ENCODE measurements at regions not wholly inside any gene's neighbourhood (a gene's known extent, or its start where the extent isn't known, plus 50 kb on each side); places are given as distances from the start of the nearest gene placed in this dataset.

GRCh38 chr1:182292193-182292741 is 99.3 kb downstream of the GLUL start:
- no peak for DNase-seq

DNA sequence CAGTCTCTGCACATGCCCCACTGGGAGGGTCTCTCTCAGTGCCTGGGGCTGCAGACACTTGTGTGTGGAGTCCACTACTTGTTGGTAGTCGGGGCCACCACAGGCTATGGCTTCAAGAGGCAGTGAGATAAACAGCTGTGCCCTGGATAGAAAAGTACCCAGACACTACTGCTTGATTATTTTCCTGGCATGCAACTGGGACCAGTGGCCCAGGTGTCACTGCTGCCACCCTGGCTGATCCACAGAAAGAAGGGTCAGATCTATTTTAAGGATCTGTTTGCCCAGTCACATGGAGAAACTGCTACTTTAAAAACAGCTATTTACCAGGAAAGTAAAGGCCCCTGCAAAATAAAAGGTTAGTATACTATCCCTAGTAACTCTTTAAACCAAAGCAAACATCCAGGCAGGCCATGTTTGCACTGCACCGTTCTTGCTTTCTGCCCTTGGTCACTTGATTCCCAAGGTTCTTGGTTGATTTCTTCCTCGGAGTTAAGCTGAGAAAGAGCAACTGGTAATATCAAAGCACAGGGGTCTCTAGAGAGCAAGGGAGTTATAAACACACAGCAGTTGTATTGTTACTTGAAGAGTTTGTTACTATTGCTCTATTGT is 99.9 kb downstream of the GLUL start:
- DNase-seq, result no peak

DNA sequence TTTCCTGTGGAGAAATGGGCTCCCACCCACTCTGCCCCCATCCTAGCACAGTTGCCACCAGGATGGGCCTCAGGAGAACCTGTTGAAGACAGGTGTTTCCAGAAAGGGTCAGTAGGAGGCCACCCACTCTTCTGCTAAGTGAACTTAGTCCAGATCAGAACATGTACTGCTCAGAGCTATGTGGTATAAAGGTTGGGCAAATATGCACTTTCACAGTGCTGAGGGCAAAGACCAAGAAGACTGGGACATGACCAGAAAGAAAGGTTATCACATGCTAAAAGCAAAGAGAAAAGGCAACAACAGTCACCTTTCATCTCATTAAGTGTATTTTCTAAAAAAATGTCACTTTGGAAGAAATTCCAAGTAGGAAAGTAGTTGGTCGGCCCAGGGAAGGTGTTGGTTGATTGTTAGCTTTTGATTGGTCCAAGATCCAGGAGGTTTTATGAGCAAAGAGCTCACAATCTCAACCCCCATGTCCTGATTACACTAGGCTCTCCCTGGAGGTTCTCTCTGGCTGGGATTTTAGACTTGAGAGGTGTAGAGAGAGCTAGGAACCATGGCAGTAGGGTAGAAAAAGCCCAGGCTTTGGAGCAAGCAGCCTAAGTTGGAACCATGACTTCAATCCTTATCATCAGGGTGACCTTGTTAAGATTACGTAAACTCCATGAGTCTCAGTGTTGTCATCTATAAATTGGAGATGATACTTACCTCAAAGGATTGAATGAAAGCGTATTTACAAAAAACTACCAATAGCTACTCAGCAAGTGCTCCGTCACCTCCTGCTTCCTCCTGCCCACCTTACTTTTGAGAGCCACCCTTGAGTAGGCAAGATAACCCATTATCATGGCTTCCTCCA is 102.6 kb downstream of the GLUL start:
- DNase-seq, result no peak

DNA sequence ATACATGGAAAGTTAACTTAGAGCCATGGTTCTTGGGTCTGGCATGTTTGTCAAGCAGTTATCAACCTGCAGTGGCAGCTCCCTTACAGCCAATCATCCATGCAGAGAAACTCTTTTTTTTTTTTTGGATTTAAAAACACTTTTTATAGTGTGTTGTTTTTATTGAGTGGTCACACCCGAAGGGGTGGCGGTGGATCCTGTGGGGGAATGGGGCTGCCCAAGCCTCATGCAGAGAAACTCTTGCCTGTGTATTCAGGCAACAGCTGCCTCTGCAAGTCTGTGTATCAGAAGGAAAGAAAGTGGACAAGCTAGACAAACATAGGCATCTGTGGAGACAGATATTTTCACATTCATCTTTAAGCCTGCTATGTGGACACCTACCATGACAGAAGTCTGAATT is 104.8 kb downstream of the GLUL start:
- no peak for DNase-seq

GRCh38 chr1:182283746-182284544 is 107.6 kb downstream of the GLUL start:
- no peak for DNase-seq

GRCh38 chr1:182281541-182281940 is 110.0 kb downstream of the GLUL start:
- no peak for DNase-seq

DNA sequence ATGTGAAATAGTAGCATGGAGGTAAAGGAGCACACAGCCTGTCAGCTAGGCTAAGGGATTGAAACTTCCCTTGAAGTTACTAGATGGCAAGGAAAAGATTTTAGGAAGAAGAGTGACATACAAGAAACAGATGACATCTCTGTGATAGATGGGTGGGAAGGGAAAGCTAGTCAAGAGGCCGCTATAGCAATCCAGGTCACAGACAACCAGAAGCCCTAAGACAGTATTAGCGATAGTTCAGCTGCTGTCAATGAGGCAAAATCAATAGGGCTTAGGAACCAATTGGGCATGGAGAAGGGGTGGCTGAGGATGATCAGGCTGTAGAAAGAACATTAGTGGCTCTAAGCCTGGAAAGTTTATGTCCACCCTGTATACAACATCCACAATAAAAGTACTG is 111.1 kb downstream of the GLUL start:
- no peak for DNase-seq

- DNase-seq, result no peak
These were observed 111.7 kb downstream of the GLUL start for GRCh38 chr1:182279724-182280503.

GRCh38 chr1:182279302-182279701 is 112.3 kb downstream of the GLUL start:
- no peak for DNase-seq

DNA sequence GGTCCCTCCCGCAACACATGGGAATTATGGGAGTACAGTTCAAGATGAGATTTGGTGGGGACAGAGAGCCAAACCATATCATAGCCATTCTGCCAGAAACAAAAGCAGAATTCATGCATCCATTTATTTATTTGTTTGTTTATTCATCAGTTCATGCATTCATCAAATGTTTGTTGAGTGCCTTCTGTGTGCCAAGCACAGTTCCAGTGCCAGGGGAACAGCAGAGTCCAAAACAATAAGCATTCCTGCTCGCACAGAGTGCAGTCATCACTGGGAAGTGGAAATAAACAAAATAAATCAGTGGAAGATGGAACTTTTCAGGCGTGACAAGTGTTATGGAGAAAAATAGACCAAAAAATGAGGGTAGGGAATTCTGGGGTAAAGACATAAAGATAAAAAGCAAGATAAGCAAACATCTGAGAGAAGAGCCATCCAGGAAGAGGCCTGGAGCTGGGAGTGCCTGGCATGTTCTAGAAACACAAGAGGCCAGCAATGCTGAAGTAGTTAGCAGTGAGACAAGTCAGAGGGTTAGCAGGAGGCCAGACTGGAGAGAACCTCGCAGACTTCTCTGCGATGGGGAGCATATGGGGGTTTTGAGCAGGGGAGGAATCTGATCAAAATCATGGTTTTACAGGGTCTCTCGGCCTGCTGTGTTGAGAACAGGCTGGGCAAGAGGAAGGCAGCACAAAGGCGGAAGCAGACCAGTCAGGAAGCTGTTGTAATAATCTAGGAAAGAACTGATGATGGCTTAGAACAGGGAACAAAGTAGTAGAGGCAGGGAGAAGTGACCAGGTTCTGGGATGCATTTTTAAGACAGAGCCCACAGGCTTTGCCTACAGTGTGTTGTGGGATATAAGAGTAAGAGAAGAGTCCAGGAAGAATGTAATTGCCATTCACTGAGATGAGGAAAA is 113.2 kb downstream of the GLUL start:
- no peak for DNase-seq

- no peak for DNase-seq
These were observed 116.3 kb downstream of the GLUL start for GRCh38 chr1:182275271-182275670.

GRCh38 chr1:182274618-182275017 is 117.0 kb downstream of the GLUL start:
- no peak for DNase-seq

GRCh38 chr1:182270731-182271130 is 120.9 kb downstream of the GLUL start:
- no peak for DNase-seq

GRCh38 chr1:182269097-182269496 is 122.5 kb downstream of the GLUL start:
- no peak for DNase-seq

DNA sequence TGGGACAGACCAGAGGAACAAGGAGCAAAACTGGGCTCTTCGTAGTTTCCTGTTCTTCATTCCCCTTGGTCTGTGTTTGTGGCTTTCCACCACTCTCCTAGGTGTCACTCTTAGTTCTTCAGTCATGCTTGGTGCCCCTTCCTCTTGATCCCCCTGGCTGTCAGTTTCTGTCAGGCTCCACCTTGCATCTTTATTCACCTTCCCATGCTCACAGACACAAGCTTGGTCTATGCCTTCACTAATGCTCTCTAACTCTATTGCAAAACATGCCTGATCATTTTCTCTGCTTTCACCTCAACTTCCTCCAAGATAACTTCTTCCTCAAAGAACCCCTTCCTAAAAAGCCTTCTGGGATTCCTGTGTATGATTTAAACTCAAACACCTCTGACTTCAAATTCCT is 122.9 kb downstream of the GLUL start:
- no peak for DNase-seq

DNA sequence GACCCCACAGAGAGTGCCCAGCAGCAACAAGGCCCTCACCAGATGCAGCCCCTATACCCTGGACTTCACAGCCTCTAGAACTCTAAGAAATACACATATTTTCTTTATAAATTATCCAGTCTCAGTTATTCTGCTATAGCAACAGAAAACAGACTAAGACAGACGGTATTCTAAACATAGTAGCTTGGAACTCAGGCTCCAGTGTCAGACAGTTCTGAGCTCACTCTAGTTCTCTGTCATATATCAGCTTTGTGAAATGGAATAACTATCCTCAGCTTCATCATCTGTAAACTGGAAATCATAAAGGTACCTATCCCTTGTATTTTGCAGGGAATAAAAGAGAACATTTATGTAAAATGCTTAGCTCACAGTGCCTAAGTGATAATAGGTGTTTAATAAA is 127.4 kb downstream of the GLUL start:
- DNase-seq, result no peak

DNA sequence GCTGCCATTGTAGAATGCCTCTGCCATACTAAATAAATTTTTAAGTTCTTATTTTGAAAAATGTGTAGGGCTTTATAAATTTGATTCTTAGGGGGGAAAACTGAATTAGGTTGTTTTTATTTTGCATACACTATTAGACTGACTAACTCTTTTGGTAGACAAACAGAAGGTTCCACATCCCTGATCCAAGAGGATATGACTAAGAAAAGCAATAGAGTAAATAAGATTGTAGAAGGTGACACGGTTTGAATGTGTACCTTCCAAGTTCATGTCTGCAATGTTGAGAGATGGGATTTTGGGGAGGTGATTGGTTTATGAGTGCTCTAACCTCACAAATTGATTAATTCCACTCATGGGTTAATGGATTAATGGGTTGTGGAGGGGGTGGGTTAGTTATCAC is 127.9 kb downstream of the GLUL start:
- peak; percentile 13 for DNase-seq

GRCh38 chr1:182262425-182262824 is 129.2 kb downstream of the GLUL start:
- DNase-seq, result no peak

- no peak for DNase-seq
These were observed 129.9 kb downstream of the GLUL start for GRCh38 chr1:182261655-182262054.

GRCh38 chr1:182260516-182260915 is 131.1 kb downstream of the GLUL start:
- no peak for DNase-seq

- DNase-seq, result no peak
These were observed 131.6 kb downstream of the GLUL start for GRCh38 chr1:182259968-182260367.
